ENCODE measurements at regions not wholly inside any gene's neighbourhood (a gene's known extent, or its start where the extent isn't known, plus 50 kb on each side); places are given as distances from the start of the nearest gene placed in this dataset.

DNA sequence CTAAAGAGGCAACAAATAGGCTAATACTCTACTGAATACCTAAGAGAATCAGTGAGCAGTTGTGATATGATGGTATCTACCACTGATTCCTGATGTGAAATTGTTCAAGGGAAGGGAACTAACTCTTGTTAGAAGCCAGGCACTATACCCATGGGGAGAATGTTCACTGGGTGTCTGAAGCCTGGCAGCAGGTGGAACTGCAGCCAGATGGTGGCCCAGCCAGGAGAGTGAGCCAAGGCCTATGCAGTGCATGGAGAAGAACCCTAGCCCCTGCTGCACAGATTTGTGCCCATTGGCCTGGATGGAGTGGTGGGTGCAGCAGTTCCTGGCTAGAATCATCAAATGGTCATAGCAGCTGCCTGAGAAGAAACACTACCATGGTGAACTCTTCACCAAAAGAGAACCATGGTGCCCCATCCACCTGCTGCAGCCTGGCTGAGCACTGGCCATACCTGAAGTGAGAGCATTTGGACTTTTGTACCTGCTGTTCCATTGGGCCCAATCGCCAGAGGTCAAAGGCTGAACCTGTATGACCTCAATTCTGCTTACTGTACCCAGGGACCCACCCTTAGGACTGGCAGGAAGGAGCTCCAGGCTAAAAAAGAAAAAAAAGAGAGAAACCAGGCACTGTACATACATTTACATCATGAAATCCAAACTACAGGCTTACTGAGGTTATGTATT lies 118.8 kb upstream of the IVNS1ABP start:
- H3K27ac ChIP-seq (ENCODE audit: insufficient read depth, low read depth, low read length): no peak overlapping the region
- no peaks in the 10 kb centered on the region for H3K4me1 ChIP-seq (ENCODE audit: control insufficient read depth, extremely low read depth, insufficient read depth, low read length)
- no peak overlapping the region for H3K9ac ChIP-seq (replicated peaks; ENCODE audit: extremely low read depth, insufficient read depth, low read length)
- dilution Hi-C loops (cut with MboI; ENCODE audit: extremely low pct_ligation_motif_present, low sequenced_read_pairs): no loop called here
- no peaks in the 10 kb centered on the region for H3K36me3 ChIP-seq (ENCODE audit: control insufficient read depth in 2 of 2, extremely low read depth in 1 of 2, insufficient read depth in 2 of 2, low read length in 2 of 2)
- H3K27me3 ChIP-seq (ENCODE audit: control insufficient read depth in 2 of 2, insufficient read depth in 2 of 2, low read length in 2 of 2): no peaks in the 10 kb centered on the region
- POLR2A ChIA-PET: no interaction called here
- no peaks in the 10 kb centered on the region for H3K79me2 ChIP-seq (ENCODE audit: control insufficient read depth, insufficient read depth, low read length)
- intact Hi-C loops (cut with micrococcal nuclease): no loop called here
- H4K20me1 ChIP-seq (replicated peaks; ENCODE audit: control insufficient read depth, extremely low read depth, insufficient read depth, low read length): no peaks in the 10 kb centered on the region
- no peaks in the 10 kb centered on the region for H3K9me3 ChIP-seq (replicated peaks; ENCODE audit: control insufficient read depth, insufficient read depth, low read length)
- CTCF ChIA-PET: interaction anchor here (0.9 kb wide), 1 partner anchor 119 kb away, joined by 4 read pairs; the partner anchor contains the start of gene IVNS1ABP
- H3K4me3 ChIP-seq (replicated peaks in 1 of 3; ENCODE audit: insufficient read depth in 1 of 3, low read depth in 1 of 3, low read length in 3 of 3): no peak overlapping the region
- DNase-seq (ENCODE audit: low read depth, low spot score): no peak
- BruUV-seq (replicated peaks): no TSS peak
- no peak overlapping the region for H3K4me2 ChIP-seq (ENCODE audit: insufficient read depth, low read length)
- no peak for FAIRE-seq
- no peaks in the 10 kb centered on the region for H3K9me1 ChIP-seq (replicated peaks; ENCODE audit: control insufficient read depth, extremely low read depth, insufficient read depth, low read length)
- no peak overlapping the region for H2AFZ ChIP-seq (ENCODE audit: low read depth, low read length)
- no peak for TF ChIP-seq JUN (IDR thresholded peaks at IDR 0.05; ENCODE audit: borderline replicate concordance, insufficient read depth, insufficient read length, low read depth)
- TF ChIP-seq POLR2A (IDR thresholded peaks at IDR 0.05; ENCODE audit: low read depth, low read length): no peak
- no peak for TF ChIP-seq POLR2AphosphoS5 (IDR thresholded peaks at IDR 0.05; ENCODE audit: insufficient read depth, low read depth, low read length)
- TF ChIP-seq EZH2 (IDR thresholded peaks at IDR 0.05; ENCODE audit: borderline replicate concordance, low read depth, low read length, severe bottlenecking): no peak
- no peak for TF ChIP-seq MYC (IDR thresholded peaks at IDR 0.05; ENCODE audit: low read depth, low read length)
- no peak for TF ChIP-seq GATA2 (IDR thresholded peaks at IDR 0.05; ENCODE audit: insufficient read depth, insufficient read length, low read depth, low read length)
- TF ChIP-seq, protein P1, sequence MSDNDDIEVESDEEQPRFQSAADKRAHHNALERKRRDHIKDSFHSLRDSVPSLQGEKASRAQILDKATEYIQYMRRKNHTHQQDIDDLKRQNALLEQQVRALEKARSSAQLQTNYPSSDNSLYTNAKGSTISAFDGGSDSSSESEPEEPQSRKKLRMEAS (IDR thresholded peaks at IDR 0.05; ENCODE audit: insufficient read depth, insufficient read length): no peak
- TF ChIP-seq FOS (IDR thresholded peaks at IDR 0.05; ENCODE audit: borderline replicate concordance, insufficient read depth, low read length): no peak
- TF ChIP-seq, protein P2, sequence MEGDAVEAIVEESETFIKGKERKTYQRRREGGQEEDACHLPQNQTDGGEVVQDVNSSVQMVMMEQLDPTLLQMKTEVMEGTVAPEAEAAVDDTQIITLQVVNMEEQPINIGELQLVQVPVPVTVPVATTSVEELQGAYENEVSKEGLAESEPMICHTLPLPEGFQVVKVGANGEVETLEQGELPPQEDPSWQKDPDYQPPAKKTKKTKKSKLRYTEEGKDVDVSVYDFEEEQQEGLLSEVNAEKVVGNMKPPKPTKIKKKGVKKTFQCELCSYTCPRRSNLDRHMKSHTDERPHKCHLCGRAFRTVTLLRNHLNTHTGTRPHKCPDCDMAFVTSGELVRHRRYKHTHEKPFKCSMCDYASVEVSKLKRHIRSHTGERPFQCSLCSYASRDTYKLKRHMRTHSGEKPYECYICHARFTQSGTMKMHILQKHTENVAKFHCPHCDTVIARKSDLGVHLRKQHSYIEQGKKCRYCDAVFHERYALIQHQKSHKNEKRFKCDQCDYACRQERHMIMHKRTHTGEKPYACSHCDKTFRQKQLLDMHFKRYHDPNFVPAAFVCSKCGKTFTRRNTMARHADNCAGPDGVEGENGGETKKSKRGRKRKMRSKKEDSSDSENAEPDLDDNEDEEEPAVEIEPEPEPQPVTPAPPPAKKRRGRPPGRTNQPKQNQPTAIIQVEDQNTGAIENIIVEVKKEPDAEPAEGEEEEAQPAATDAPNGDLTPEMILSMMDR (IDR thresholded peaks at IDR 0.05; ENCODE audit: extremely low read depth in 1 of 2, insufficient read depth in 1 of 2, low read depth in 1 of 2, low read length in 2 of 2): no peak

Measured in endothelial cell of umbilical vein (primary cell).